ENCODE measurements at regions not wholly inside any gene's neighbourhood (a gene's known extent, or its start where the extent isn't known, plus 50 kb on each side); places are given as distances from the start of the nearest gene placed in this dataset.

DNA sequence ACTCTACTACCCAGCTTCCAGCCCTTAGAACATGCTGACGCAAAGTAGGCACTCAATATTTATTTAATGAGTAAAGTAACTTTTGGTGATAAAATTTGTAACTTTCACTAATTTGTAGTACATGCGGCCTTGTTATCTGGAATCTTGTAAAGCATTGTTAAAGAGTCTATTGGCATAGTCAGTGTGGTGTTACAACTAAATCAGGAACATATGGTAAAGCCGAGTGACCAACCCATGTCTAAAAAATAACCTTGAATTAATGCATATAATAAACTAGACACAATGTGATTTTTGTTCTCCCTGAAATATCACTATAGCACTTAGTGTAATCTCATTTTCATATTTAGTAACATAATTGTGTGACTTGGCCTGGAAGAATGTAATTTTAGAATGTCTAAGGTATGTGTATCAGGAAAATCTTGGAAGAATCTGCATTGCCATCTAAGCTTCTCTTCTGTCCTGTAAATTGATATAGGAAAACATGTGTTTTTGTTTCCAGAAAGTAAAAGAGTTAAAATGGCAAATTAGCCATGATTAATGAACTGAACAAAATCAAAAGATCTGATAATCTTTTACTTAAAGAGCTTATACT, 256.7 kb upstream of the GNAI1 start:
- 58% methylated on average over 3 of the region's 3 CpGs for WGBS (ENCODE audit: low lambda C conversion rate, missing lambda C conversion rate)
- H3K4me1 ChIP-seq (ENCODE audit: insufficient read depth): no peaks in the 10 kb centered on the region
- no peaks in the 10 kb centered on the region for H3K27me3 ChIP-seq
- no peak overlapping the region for H3K4me3 ChIP-seq
- no peak overlapping the region for H2AFZ ChIP-seq
- H3K27ac ChIP-seq: no peak overlapping the region
- no peaks in the 10 kb centered on the region for H3K36me3 ChIP-seq (replicated peaks; ENCODE audit: insufficient read depth, low read depth)
- H3K79me2 ChIP-seq: no peaks in the 10 kb centered on the region
- H3K9me2 ChIP-seq (replicated peaks; ENCODE audit: insufficient read depth): no peaks in the 10 kb centered on the region
- no peaks in the 10 kb centered on the region for H4K20me1 ChIP-seq (ENCODE audit: insufficient read depth, poor library complexity, severe bottlenecking)
- DNase-seq (ENCODE audit: low spot score): no peak
- no peaks in the 10 kb centered on the region for H3K9me3 ChIP-seq (ENCODE audit: low read depth)
- no peak for TF ChIP-seq EZH2 (IDR thresholded peaks at IDR 0.05; ENCODE audit: borderline replicate concordance)
- no peak for TF ChIP-seq CTCF (IDR thresholded peaks at IDR 0.05; ENCODE audit: poor library complexity)
- no peak for TF ChIP-seq EZH2phosphoT487 (IDR thresholded peaks at IDR 0.05; ENCODE audit: low read depth, severe bottlenecking, unreplicated experiment)
- H3K4me2 ChIP-seq: no peak overlapping the region

DNA sequence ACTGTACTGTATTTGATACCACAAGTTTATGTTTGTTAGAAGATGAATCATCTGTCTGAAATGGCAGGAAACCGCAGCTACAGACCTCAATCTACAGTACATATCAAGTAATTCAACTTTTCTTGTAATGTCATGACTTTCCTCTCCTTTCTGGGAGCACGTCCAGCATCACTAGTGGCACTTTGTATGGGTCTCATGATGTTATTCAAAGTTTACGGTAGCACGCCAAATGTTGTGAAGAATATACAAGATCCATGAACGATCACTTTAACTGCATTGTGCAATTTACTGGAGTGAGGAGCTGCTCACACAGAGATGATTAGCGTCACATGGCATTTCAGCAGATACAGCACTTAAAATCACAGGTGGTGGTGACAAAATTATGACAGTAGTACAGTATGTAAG, 257.8 kb upstream of the GNAI1 start:
- Histone ChIP-seq H2AFZ (no peak overlapping the region), H3K9me2 (replicated peaks; ENCODE audit: insufficient read depth) (no peaks in the 10 kb centered on the region), H3K27me3 (no peaks in the 10 kb centered on the region), H3K4me1 (ENCODE audit: insufficient read depth) (no peaks in the 10 kb centered on the region), H3K27ac (no peak overlapping the region), H3K4me3 (no peak overlapping the region), H3K9me3 (ENCODE audit: low read depth) (no peaks in the 10 kb centered on the region), H3K36me3 (replicated peaks; ENCODE audit: insufficient read depth, low read depth) (no peaks in the 10 kb centered on the region), H3K4me2 (no peak overlapping the region), H4K20me1 (ENCODE audit: insufficient read depth, poor library complexity, severe bottlenecking) (no peaks in the 10 kb centered on the region), H3K79me2 (no peaks in the 10 kb centered on the region)
- 93% methylated on average over 6 of the region's 6 CpGs for WGBS (ENCODE audit: low lambda C conversion rate, missing lambda C conversion rate)
- TF ChIP-seq CTCF (IDR thresholded peaks at IDR 0.05; ENCODE audit: poor library complexity) (no peak), EZH2phosphoT487 (IDR thresholded peaks at IDR 0.05; ENCODE audit: low read depth, severe bottlenecking, unreplicated experiment) (no peak), EZH2 (IDR thresholded peaks at IDR 0.05; ENCODE audit: borderline replicate concordance) (no peak)
- no peak for DNase-seq (ENCODE audit: low spot score)

DNA sequence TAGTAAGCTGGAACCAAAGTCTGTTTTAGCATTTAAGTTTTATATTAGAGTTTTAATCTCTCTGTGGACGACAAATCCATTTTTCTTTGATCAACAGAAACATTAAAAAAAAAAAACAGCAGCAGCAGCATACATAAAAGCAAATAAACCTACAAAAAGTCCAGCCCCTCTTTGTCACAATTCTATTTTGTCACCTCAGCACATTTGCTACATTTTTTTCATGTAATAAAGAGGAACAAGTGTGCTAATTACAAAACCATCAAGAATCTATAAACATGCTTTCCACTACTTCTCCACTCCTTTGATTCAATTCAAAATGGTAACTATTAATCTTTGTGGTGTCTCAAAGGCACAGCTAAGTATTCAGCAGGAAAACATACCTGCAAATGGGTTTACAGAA, 259.8 kb upstream of the GNAI1 start:
- H3K9me2 ChIP-seq (replicated peaks; ENCODE audit: insufficient read depth): no peaks in the 10 kb centered on the region
- H3K9me3 ChIP-seq (ENCODE audit: low read depth): no peaks in the 10 kb centered on the region
- H3K4me1 ChIP-seq (ENCODE audit: insufficient read depth): no peaks in the 10 kb centered on the region
- no peaks in the 10 kb centered on the region for H3K27me3 ChIP-seq
- no peaks in the 10 kb centered on the region for H3K36me3 ChIP-seq (replicated peaks; ENCODE audit: insufficient read depth, low read depth)
- no peak for DNase-seq (ENCODE audit: low spot score)
- H3K4me2 ChIP-seq: no peak overlapping the region
- no peaks in the 10 kb centered on the region for H3K79me2 ChIP-seq
- WGBS (ENCODE audit: low lambda C conversion rate, missing lambda C conversion rate): 48% methylated on average over 1 of the region's 1 CpG
- H4K20me1 ChIP-seq (ENCODE audit: insufficient read depth, poor library complexity, severe bottlenecking): no peaks in the 10 kb centered on the region
- H3K27ac ChIP-seq: no peak overlapping the region
- H3K4me3 ChIP-seq: no peak overlapping the region
- H2AFZ ChIP-seq: no peak overlapping the region
- TF ChIP-seq CTCF (IDR thresholded peaks at IDR 0.05; ENCODE audit: poor library complexity): no peak
- TF ChIP-seq EZH2 (IDR thresholded peaks at IDR 0.05; ENCODE audit: borderline replicate concordance): no peak
- TF ChIP-seq EZH2phosphoT487 (IDR thresholded peaks at IDR 0.05; ENCODE audit: low read depth, severe bottlenecking, unreplicated experiment): no peak

DNA sequence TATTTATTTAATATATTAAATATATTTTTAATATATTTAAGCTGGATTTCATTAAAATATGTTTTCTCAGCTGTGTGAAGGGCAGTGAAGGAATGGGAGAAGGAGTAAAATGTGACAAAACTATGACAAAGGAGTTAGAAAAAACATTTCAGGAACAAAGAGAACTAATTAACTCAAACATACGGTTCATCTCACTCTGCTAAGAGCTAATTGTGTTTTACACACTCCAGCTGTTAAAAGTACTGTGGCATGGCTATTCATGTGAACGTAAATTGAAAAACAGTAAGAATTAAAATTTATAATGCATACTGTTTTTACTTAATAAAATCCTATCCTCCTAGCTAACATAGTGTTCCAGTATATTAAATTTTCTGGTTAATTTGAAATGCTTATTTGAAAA, 262.5 kb upstream of the GNAI1 start:
- Histone ChIP-seq H2AFZ (no peak overlapping the region), H3K27ac (no peak overlapping the region), H4K20me1 (ENCODE audit: insufficient read depth, poor library complexity, severe bottlenecking) (no peaks in the 10 kb centered on the region), H3K36me3 (replicated peaks; ENCODE audit: insufficient read depth, low read depth) (no peaks in the 10 kb centered on the region), H3K9me3 (ENCODE audit: low read depth) (no peaks in the 10 kb centered on the region), H3K79me2 (no peaks in the 10 kb centered on the region), H3K4me2 (no peak overlapping the region), H3K27me3 (no peaks in the 10 kb centered on the region), H3K4me1 (ENCODE audit: insufficient read depth) (no peaks in the 10 kb centered on the region), H3K9me2 (replicated peaks; ENCODE audit: insufficient read depth) (no peaks in the 10 kb centered on the region), H3K4me3 (no peak overlapping the region)
- WGBS (ENCODE audit: low lambda C conversion rate, missing lambda C conversion rate): 87% methylated on average over 2 of the region's 2 CpGs
- TF ChIP-seq EZH2 (IDR thresholded peaks at IDR 0.05; ENCODE audit: borderline replicate concordance) (no peak), EZH2phosphoT487 (IDR thresholded peaks at IDR 0.05; ENCODE audit: low read depth, severe bottlenecking, unreplicated experiment) (no peak), CTCF (IDR thresholded peaks at IDR 0.05; ENCODE audit: poor library complexity) (no peak)
- DNase-seq (ENCODE audit: low spot score): no peak

Data from hepatocyte (in vitro differentiated cells).